Caco-2 (cell line): ENCODE measurements at regions not wholly inside any gene's neighbourhood (a gene's known extent, or its start where the extent isn't known, plus 50 kb on each side); places are given as distances from the start of the nearest gene placed in this dataset.

Experiments used
- BruUV-seq: library from RNA; stranded (reverse); fragments of 400-500 nt; replicated peaks from 2 replicates; lab custom pipeline; 2021; lab: Mats Ljungman, UMichigan
- CTCF ChIA-PET: fragments of 300-600 bp; sonication (Branson Sonifier 250); formaldehyde crosslinking; loops from one replicate; lab custom pipeline; 2022; ENCODE audit warnings: antibody characterized with exemption; lab: Charles Lee
- POLR2A ChIA-PET: fragments of 300-600 bp; sonication (Branson Sonifier 250); formaldehyde crosslinking; loops from one replicate; lab custom pipeline; 2022; ENCODE audit warnings: antibody characterized with exemption; lab: Charles Lee
- DNase-seq, 2 experiments: peaks; one replicate each; pipeline versions ENCODE4 v3.0.0 to v3.0.0-alpha.2; 2020 to 2022
- H3K27me3 ChIP-seq: replicated peaks from 2 replicates; pipeline ENCODE4 v1.6.0; 2011; ENCODE audit warnings: low read length; ENCODE audit not compliant: control insufficient read depth, insufficient read depth
- H3K36me3 ChIP-seq: 2 replicates; pipeline ENCODE4 v1.5.1; 2011; ENCODE audit warnings: low read length; ENCODE audit not compliant: control insufficient read depth, insufficient read depth
- H3K4me1 ChIP-seq: fragments of 250-450 bp; sonication (Bioruptor Pico); 2 replicates; pipeline ENCODE4 v1.5.1; 2020; ENCODE audit warnings: mild to moderate bottlenecking
- H3K4me3 ChIP-seq: 2 replicates; pipeline ENCODE4 v1.5.1; 2011; ENCODE audit warnings: low read depth, mild to moderate bottlenecking, control low read depth, low read length
- H3K9me3 ChIP-seq: fragments of 250-450 bp; sonication (Bioruptor Pico); 2 replicates; pipeline ENCODE4 v1.5.1; 2020; ENCODE audit warnings: mild to moderate bottlenecking, moderate library complexity
- H3K27ac Mint-ChIP-seq: one replicate; pipeline ENCODE4 v1.8.0; 2022; ENCODE audit warnings: mixed read lengths; ENCODE audit not compliant: unreplicated experiment
- H3K27me3 Mint-ChIP-seq: one replicate; pipeline ENCODE4 v1.8.0; 2022; ENCODE audit warnings: mixed read lengths; ENCODE audit not compliant: insufficient read depth, unreplicated experiment
- H3K36me3 Mint-ChIP-seq: one replicate; pipeline ENCODE4 v1.8.0; 2022; ENCODE audit warnings: mild to moderate bottlenecking, mixed read lengths; ENCODE audit not compliant: insufficient read depth, unreplicated experiment
- H3K4me1 Mint-ChIP-seq: one replicate; pipeline ENCODE4 v1.8.0; 2022; ENCODE audit warnings: low read depth, mixed read lengths; ENCODE audit not compliant: unreplicated experiment
- H3K4me3 Mint-ChIP-seq: one replicate; pipeline ENCODE4 v1.8.0; 2022; ENCODE audit warnings: mild to moderate bottlenecking, moderate library complexity, mixed read lengths; ENCODE audit not compliant: unreplicated experiment
- H3K9me3 Mint-ChIP-seq: one replicate; pipeline ENCODE4 v1.8.0; 2022; ENCODE audit warnings: mixed read lengths; ENCODE audit not compliant: unreplicated experiment
- CTCF ChIP-seq, 2 experiments: fragments of 200-600 bp in 1 of 2; IDR thresholded peaks; 1 replicate in 1 of 2; 2 replicates in 1 of 2; pipeline versions ENCODE4 v1.5.1 to v1.8.0; 2011 to 2022; ENCODE audit warnings: antibody characterized with exemption in 1 of 2, control low read depth in 1 of 2, inconsistent platforms in 1 of 2, low read depth in 1 of 2, low read length in 1 of 2, mild to moderate bottlenecking in 1 of 2, moderate library complexity in 1 of 2; ENCODE audit not compliant: insufficient read depth in 1 of 2, severe bottlenecking in 1 of 2, unreplicated experiment in 1 of 2
- intact Hi-C: fragments of 100-400 bp; cut with micrococcal nuclease; formaldehyde crosslinking; loops from one replicate; pipeline ENCODE4 v1.10.0; 2022; ENCODE audit not compliant: unreplicated experiment

GRCh38 chr3:40766396-40766795, 241.6 kb downstream of the ZNF621 start:
- intact Hi-C loops = no loop called here
- Mint-ChIP-seq H3K4me1 (peaks cover 12% of the 10 kb centered on the region), H3K4me3 (no peak overlapping the region), H3K36me3 (no peaks in the 10 kb centered on the region), H3K9me3 (peaks cover 42% of the 10 kb centered on the region), H3K27me3 (no peaks in the 10 kb centered on the region), H3K27ac (peak overlapping the region; percentile 19)
- H3K27me3 ChIP-seq = no peaks in the 10 kb centered on the region
- H3K4me3 ChIP-seq = no peak overlapping the region
- no TSS peak for BruUV-seq
- TF ChIP-seq CTCF (IDR thresholded peaks at IDR 0.05; ENCODE audit: insufficient read depth in 1 of 2, low read depth in 1 of 2, low read length in 1 of 2, severe bottlenecking in 1 of 2, unreplicated experiment in 1 of 2) = no peak
- POLR2A ChIA-PET = no interaction called here
- H3K36me3 ChIP-seq = no peaks in the 10 kb centered on the region
- CTCF ChIA-PET = no interaction called here
- peaks cover 18% of the 10 kb centered on the region for H3K4me1 ChIP-seq
- no peak for DNase-seq
- 0 out of 2 replicates have a peak, but pooled peaks cover 2% of the 10 kb centered on the region for H3K9me3 ChIP-seq

- no peak for DNase-seq
- TF ChIP-seq CTCF (IDR thresholded peaks at IDR 0.05; ENCODE audit: insufficient read depth in 1 of 2, low read depth in 1 of 2, low read length in 1 of 2, severe bottlenecking in 1 of 2, unreplicated experiment in 1 of 2) = no peak
- Mint-ChIP-seq H3K4me1 (peaks cover 12% of the 10 kb centered on the region), H3K36me3 (no peaks in the 10 kb centered on the region), H3K9me3 (peaks cover 31% of the 10 kb centered on the region), H3K4me3 (no peak overlapping the region), H3K27me3 (no peaks in the 10 kb centered on the region), H3K27ac (no peak overlapping the region)
- Histone ChIP-seq H3K4me1 (peaks cover 18% of the 10 kb centered on the region), H3K27me3 (no peaks in the 10 kb centered on the region), H3K36me3 (no peaks in the 10 kb centered on the region), H3K9me3 (0 out of 2 replicates have a peak, but pooled peaks cover 2% of the 10 kb centered on the region), H3K4me3 (no peak overlapping the region)
- CTCF ChIA-PET = no interaction called here
- POLR2A ChIA-PET = no interaction called here
- intact Hi-C loops = no loop called here
- BruUV-seq = no TSS peak
Measured at GRCh38 chr3:40768046-40768445, 243.3 kb downstream of the ZNF621 start.

GRCh38 chr3:40768536-40768935, 243.8 kb downstream of the ZNF621 start:
- H3K27ac Mint-ChIP-seq = no peak overlapping the region
- BruUV-seq = no TSS peak
- H3K36me3 Mint-ChIP-seq = no peaks in the 10 kb centered on the region
- Histone ChIP-seq H3K4me3 (no peak overlapping the region), H3K27me3 (no peaks in the 10 kb centered on the region), H3K4me1 (peaks cover 18% of the 10 kb centered on the region), H3K9me3 (0 out of 2 replicates have a peak, but pooled peaks cover 2% of the 10 kb centered on the region), H3K36me3 (no peaks in the 10 kb centered on the region)
- H3K4me1 Mint-ChIP-seq = peaks cover 11% of the 10 kb centered on the region
- POLR2A ChIA-PET = no interaction called here
- no peaks in the 10 kb centered on the region for H3K27me3 Mint-ChIP-seq
- intact Hi-C loops = no loop called here
- no peak for DNase-seq
- CTCF ChIA-PET = no interaction called here
- H3K9me3 Mint-ChIP-seq = peaks cover 26% of the 10 kb centered on the region
- H3K4me3 Mint-ChIP-seq = no peak overlapping the region
- no peak for TF ChIP-seq CTCF (IDR thresholded peaks at IDR 0.05; ENCODE audit: insufficient read depth in 1 of 2, low read depth in 1 of 2, low read length in 1 of 2, severe bottlenecking in 1 of 2, unreplicated experiment in 1 of 2)
